H1 (cell line): ENCODE measurements at regions not wholly inside any gene's neighbourhood (a gene's known extent, or its start where the extent isn't known, plus 50 kb on each side); places are given as distances from the start of the nearest gene placed in this dataset.

Experiments
- CTCF ChIA-PET: fragments of 300-600 bp; sonication (Branson Sonifier 250); formaldehyde crosslinking; loops from one replicate; lab custom pipeline; 2021; ENCODE audit not compliant: partially characterized antibody; lab: Charles Lee
- POLR2A ChIA-PET: fragments of 300-600 bp; sonication (Branson Sonifier 250); formaldehyde crosslinking; loops from one replicate; lab custom pipeline; 2021; ENCODE audit warnings: inconsistent platforms; ENCODE audit not compliant: partially characterized antibody; lab: Charles Lee
- DNase-seq, 2 experiments: peaks; one replicate each; pipeline versions ENCODE4 v3.0.0 to v3.0.0-alpha.2; 2010 to 2022; ENCODE audit warnings: low spot score in 2 of 2, low read depth in 1 of 2, mixed read lengths in 1 of 2
- FAIRE-seq: peaks from 2 replicates; lab custom pipeline; 2011; peaks lifted over from hg19 to GRCh38; lab: Jason Lieb, UNC
- H2AFZ ChIP-seq: 2 replicates; pipeline ENCODE4 v1.8.1; 2012; ENCODE audit warnings: low read length, inconsistent platforms
- H2AK5ac ChIP-seq: 2 replicates; pipeline ENCODE4 v1.6.1; 2013; ENCODE audit warnings: low read depth, low read length
- H2BK120ac ChIP-seq: replicated peaks from 2 replicates; pipeline ENCODE3; 2013; ENCODE audit warnings: low read depth, low read length, inconsistent platforms
- H2BK12ac ChIP-seq: 2 replicates; pipeline ENCODE4 v1.6.1; 2013; ENCODE audit warnings: low read depth, low read length
- H2BK15ac ChIP-seq: 2 replicates; pipeline ENCODE4 v1.6.1; 2013; ENCODE audit warnings: low read length
- H2BK20ac ChIP-seq: 2 replicates; pipeline ENCODE4 v1.6.1; 2013; ENCODE audit warnings: low read length
- H2BK5ac ChIP-seq: 2 replicates; pipeline ENCODE4 v1.6.1; 2013; ENCODE audit warnings: low read depth, low read length
- H3K14ac ChIP-seq: 2 replicates; pipeline ENCODE4 v1.6.1; 2013; ENCODE audit warnings: inconsistent platforms; ENCODE audit not compliant: insufficient read length
- H3K18ac ChIP-seq: 2 replicates; pipeline ENCODE4 v1.6.1; 2013; ENCODE audit warnings: low read length; ENCODE audit errors: extremely low read depth
- H3K23ac ChIP-seq: 2 replicates; pipeline ENCODE4 v1.6.1; 2013; ENCODE audit warnings: inconsistent platforms; ENCODE audit not compliant: insufficient read length
- H3K23me2 ChIP-seq: 2 replicates; pipeline ENCODE4 v1.6.1; 2013; ENCODE audit warnings: low read depth, low read length
- H3K27ac ChIP-seq: 2 replicates; pipeline ENCODE4 v1.6.1; 2011; ENCODE audit warnings: low read depth, low read length, inconsistent platforms
- H3K27me3 ChIP-seq, 4 experiments: replicated peaks in 1 of 4; 1 replicate in 1 of 4; 2 replicates in 3 of 4; pipeline versions ENCODE4 v1.6.1 to v1.8.1; 2011 to 2013; ENCODE audit warnings: low read length in 3 of 4, mild to moderate bottlenecking in 3 of 4, inconsistent platforms in 2 of 4, mixed read lengths in 2 of 4, moderate library complexity in 1 of 4; ENCODE audit not compliant: control insufficient read depth in 3 of 4, insufficient read depth in 3 of 4; ENCODE audit errors: extremely low read depth in 1 of 4
- H3K36me3 ChIP-seq, 4 experiments: 2 replicates each; pipeline versions ENCODE4 v1.6.1 to v1.8.1; 2011 to 2013; ENCODE audit warnings: mild to moderate bottlenecking in 4 of 4, low read length in 3 of 4, moderate library complexity in 2 of 4, control low read depth in 1 of 4, inconsistent platforms in 1 of 4; ENCODE audit not compliant: insufficient read depth in 4 of 4, control insufficient read depth in 2 of 4
- H3K4ac ChIP-seq: replicated peaks from 2 replicates; pipeline ENCODE3; 2013; ENCODE audit warnings: low read length, low read depth, mixed read lengths, inconsistent platforms; ENCODE audit not compliant: insufficient read length
- H3K4me1 ChIP-seq, 4 experiments: replicated peaks in 1 of 4; 1 replicate in 1 of 4; 2 replicates in 3 of 4; pipeline versions ENCODE4 v1.6.1 to v1.8.1; 2011 to 2013; ENCODE audit warnings: low read length in 3 of 4, inconsistent platforms in 2 of 4, mixed read lengths in 1 of 4; ENCODE audit not compliant: insufficient read depth in 4 of 4, control insufficient read depth in 3 of 4
- H3K4me2 ChIP-seq, 2 experiments: 2 replicates each; pipeline versions ENCODE4 v1.6.1 to v1.8.1; 2011 to 2013; ENCODE audit warnings: low read depth in 2 of 2, low read length in 2 of 2, control low read depth in 1 of 2, inconsistent platforms in 1 of 2, mild to moderate bottlenecking in 1 of 2; ENCODE audit not compliant: insufficient read depth in 1 of 2
- H3K4me3 ChIP-seq, 4 experiments: fragments of 200-600, 300-600 bp in 1 of 4; sonication (generic), shearing (Covaris generic), sonication (Bioruptor Twin) in 1 of 4; 2 replicates each; pipeline versions ENCODE4 v1.5.1 to v1.8.1; 2011 to 2016; ENCODE audit warnings: low read length in 4 of 4, low read depth in 3 of 4, control low read depth in 2 of 4, inconsistent platforms in 2 of 4, mild to moderate bottlenecking in 2 of 4, mixed read lengths in 1 of 4, moderate library complexity in 1 of 4; ENCODE audit not compliant: insufficient read depth in 2 of 4; ENCODE audit errors: extremely low read depth in 1 of 4
- H3K56ac ChIP-seq: replicated peaks from 2 replicates; pipeline ENCODE3; 2013; ENCODE audit warnings: low read depth, mild to moderate bottlenecking, mixed read lengths, low read length, inconsistent platforms; ENCODE audit not compliant: insufficient read length
- H3K79me1 ChIP-seq: 2 replicates; pipeline ENCODE4 v1.6.1; 2013; ENCODE audit warnings: low read depth, low read length, control low read depth
- H3K79me2 ChIP-seq, 2 experiments: 2 replicates each; pipeline versions ENCODE4 v1.6.1 to v1.8.1; 2012 to 2013; ENCODE audit warnings: low read length in 2 of 2, mild to moderate bottlenecking in 2 of 2, inconsistent platforms in 1 of 2; ENCODE audit not compliant: insufficient read depth in 2 of 2, control insufficient read depth in 1 of 2
- H3K9ac ChIP-seq, 4 experiments: replicated peaks in 1 of 4; 1 replicate in 1 of 4; 2 replicates in 3 of 4; pipeline versions ENCODE4 v1.6.1 to v1.8.1; 2011 to 2013; ENCODE audit warnings: low read depth in 3 of 4, low read length in 3 of 4, control low read depth in 2 of 4, mild to moderate bottlenecking in 2 of 4, moderate library complexity in 2 of 4, inconsistent platforms in 1 of 4; ENCODE audit errors: extremely low read depth in 1 of 4
- H3K9me3 ChIP-seq, 2 experiments: 2 replicates each; pipeline versions ENCODE4 v1.6.1 to v1.8.1; 2012 to 2013; ENCODE audit warnings: mild to moderate bottlenecking in 2 of 2, moderate library complexity in 2 of 2, control low read depth in 1 of 2, inconsistent platforms in 1 of 2, low read depth in 1 of 2, low read length in 1 of 2, mixed read lengths in 1 of 2; ENCODE audit not compliant: insufficient read depth in 2 of 2
- H4K20me1 ChIP-seq, 2 experiments: replicated peaks in 1 of 2; 2 replicates each; pipeline versions ENCODE3 to v1.8.1; 2011 to 2013; ENCODE audit warnings: inconsistent platforms in 2 of 2, low read length in 2 of 2, mild to moderate bottlenecking in 1 of 2; ENCODE audit not compliant: insufficient read depth in 2 of 2, control insufficient read depth in 1 of 2
- H4K5ac ChIP-seq: 2 replicates; pipeline ENCODE4 v1.6.1; 2013; ENCODE audit warnings: low read length, low read depth, mixed read lengths, inconsistent platforms; ENCODE audit not compliant: insufficient read length
- H4K8ac ChIP-seq: 2 replicates; pipeline ENCODE4 v1.8.0; 2013; ENCODE audit warnings: mild to moderate bottlenecking, moderate library complexity, low read length, inconsistent platforms; ENCODE audit not compliant: insufficient read depth; ENCODE audit errors: extremely low read depth
- H4K91ac ChIP-seq: replicated peaks from 2 replicates; pipeline ENCODE3; 2013; ENCODE audit warnings: low read length, mixed read lengths, inconsistent platforms; ENCODE audit not compliant: insufficient read length
- CTCF ChIP-seq, 3 experiments: IDR thresholded peaks; 1 replicate in 2 of 3; 2 replicates in 1 of 3; pipeline versions ENCODE4 v1.5.1 to v1.6.1; 2011; ENCODE audit warnings: low read length in 3 of 3, mild to moderate bottlenecking in 3 of 3, inconsistent platforms in 2 of 3, low read depth in 1 of 3, moderate library complexity in 1 of 3; ENCODE audit not compliant: insufficient read depth in 1 of 3; ENCODE audit errors: control extremely low read depth in 1 of 3
- EGR1 ChIP-seq: IDR thresholded peaks from 2 replicates; pipeline ENCODE4 v1.6.1; 2011; ENCODE audit warnings: low read depth, low read length, borderline replicate concordance
- RAD21 ChIP-seq, 2 experiments: IDR thresholded peaks in 1 of 2; conservative IDR thresholded peaks in 1 of 2; 2 replicates each; pipeline ENCODE4 v1.6.1; 2011; ENCODE audit warnings: low read depth in 2 of 2, low read length in 2 of 2, improper control_type of control experiment in 1 of 2, inconsistent platforms in 1 of 2, mild to moderate bottlenecking in 1 of 2, moderate library complexity in 1 of 2
- TBP ChIP-seq: IDR thresholded peaks from 2 replicates; pipeline ENCODE4 v1.6.1; 2011; ENCODE audit warnings: low read depth, low read length, improper control_type of control experiment
- WGBS, 2 experiments: shearing (Covaris generic) in 1 of 2; methylation state at CpG; one replicate each; pipeline versions ENCODE4 v1.1.6 to v1.1.7; 2013 to 2015; ENCODE audit warnings: low lambda C conversion rate in 2 of 2, mixed read lengths in 2 of 2, inconsistent platforms in 1 of 2, low coverage in 1 of 2, missing lambda C conversion rate in 1 of 2; ENCODE audit not compliant: insufficient replicate concordance in 2 of 2, insufficient coverage in 1 of 2, insufficient read length in 1 of 2; ENCODE audit errors: extremely low coverage in 1 of 2, missing lambda C conversion rate in 1 of 2; 5-methylcytosine and 5-hydroxymethylcytosine counted together

GRCh38 chr18:47557160-47557559 is 305.7 kb upstream of the SKOR2 start:
- no peak overlapping the region for H3K4ac ChIP-seq
- H2AFZ ChIP-seq: no peak overlapping the region
- H4K5ac ChIP-seq: no peak overlapping the region
- H3K27ac ChIP-seq: no peak overlapping the region
- POLR2A ChIA-PET: no interaction called here
- no peaks in the 10 kb centered on the region for H3K23me2 ChIP-seq
- H3K18ac ChIP-seq: no peak overlapping the region
- 91% methylated on average over 7 of the region's 7 CpGs; no CpG with 5 or more reads in 1 of the 2 experiments for WGBS, 2 experiments
- no peak overlapping the region for H2BK12ac ChIP-seq
- TF ChIP-seq CTCF (IDR thresholded peaks at IDR 0.05; ENCODE audit: control extremely low read depth in 1 of 3, insufficient read depth in 1 of 3, low read depth in 1 of 3, low read length in 3 of 3) (peak; percentile 32 to 51 (median 44)), TBP (no peak), RAD21 (IDR thresholded peaks at IDR 0.05 in 1 of 2, conservative IDR thresholded peaks at IDR 0.05 in 1 of 2; ENCODE audit: low read depth in 2 of 2, low read length in 2 of 2) (peak; percentile 31 to 43; a peak in 3 of 4 replicates), EGR1 (no peak)
- no peaks in the 10 kb centered on the region for H3K79me1 ChIP-seq
- H3K23ac ChIP-seq: no peak overlapping the region
- no peak overlapping the region for H3K4me2 ChIP-seq
- no peak overlapping the region for H3K56ac ChIP-seq
- no peak overlapping the region for H3K4me3 ChIP-seq
- H3K79me2 ChIP-seq: no peaks in the 10 kb centered on the region
- no peak overlapping the region for H2BK120ac ChIP-seq
- CTCF ChIA-PET: interaction anchor here (1.0 to 6.0 kb wide), 5 partner anchors 9 to 191 kb away, joined by 4 to 51 read pairs (median 4); no protein-coding TSS in a partner anchor
- FAIRE-seq (no peak), DNase-seq (no peak)
- no peaks in the 10 kb centered on the region for H4K20me1 ChIP-seq
- H3K27me3 ChIP-seq: no peaks in the 10 kb centered on the region; a peak in 2 of 7 replicates
- H2BK15ac ChIP-seq: no peak overlapping the region
- H3K9me3 ChIP-seq: no peaks in the 10 kb centered on the region
- no peak overlapping the region for H3K9ac ChIP-seq
- H3K36me3 ChIP-seq: no peaks in the 10 kb centered on the region; a peak in 1 of 8 replicates
- H2AK5ac ChIP-seq: no peak overlapping the region
- H3K4me1 ChIP-seq: peaks cover 10 to 23% (median 20%) of the 10 kb centered on the region in 4 experiments
- H2BK5ac ChIP-seq: no peak overlapping the region
- H2BK20ac ChIP-seq: 0 out of 2 replicates have a peak overlapping the region, but pooled peaks have one; percentile 35
- H4K8ac ChIP-seq: 0 out of 2 replicates have a peak overlapping the region, but pooled peaks have one; percentile 37
- no peak overlapping the region for H3K14ac ChIP-seq
- H4K91ac ChIP-seq: no peak overlapping the region
